ENCODE measurements at regions not wholly inside any gene's neighbourhood (a gene's known extent, or its start where the extent isn't known, plus 50 kb on each side); places are given as distances from the start of the nearest gene placed in this dataset.
"Not testable (repeated sequence)": the region's sequence is repeated elsewhere in the genome, so short reads cannot be mapped to it uniquely, and the experiment has no call there.

- CTCF ChIA-PET; H3K36me3 ChIP-seq (ENCODE audit: control insufficient read depth in 2 of 2, insufficient read depth in 1 of 2, low read length in 2 of 2); H3K9me3 ChIP-seq (ENCODE audit: control insufficient read depth, insufficient read depth, low read depth, low read length); H3K4me3 ChIP-seq (ENCODE audit: low read depth, low read length); POLR2A ChIA-PET; H3K4me1 ChIP-seq (ENCODE audit: control insufficient read depth, insufficient read depth, low read length); H3K27ac ChIP-seq (ENCODE audit: extremely low read depth, low read depth, low read length): not testable (repeated sequence)
Observed at GRCh38 chr15:30769390-30770124, 134.2 kb upstream of the FAN1 start.

GRCh38 chr15:30770759-30771158, 133.0 kb upstream of the FAN1 start:
- Histone ChIP-seq H3K4me1 (ENCODE audit: control insufficient read depth, insufficient read depth, low read length) (no peaks in the 10 kb centered on the region), H3K27ac (ENCODE audit: extremely low read depth, low read depth, low read length) (no peak overlapping the region), H3K9me3 (ENCODE audit: control insufficient read depth, insufficient read depth, low read depth, low read length) (no peaks in the 10 kb centered on the region), H3K36me3 (ENCODE audit: control insufficient read depth in 2 of 2, insufficient read depth in 1 of 2, low read length in 2 of 2) (peaks cover 0 to 4% of the 10 kb centered on the region in 2 experiments; a peak in 1 of 3 replicates), H3K4me3 (ENCODE audit: low read depth, low read length) (no peak overlapping the region)
- ChIA-PET CTCF (no interaction called here), POLR2A (no interaction called here)
- TF ChIP-seq ZNF202 (tag by site-specific recombination; IDR thresholded peaks at IDR 0.05; ENCODE audit: borderline replicate concordance) (no peak), PRDM10 (tag by site-specific recombination; IDR thresholded peaks at IDR 0.05) (no peak), MEIS1 (CRISPR knock-in tag; IDR thresholded peaks at IDR 0.05; ENCODE audit: borderline replicate concordance) (no peak), ZNF433 (tag by site-specific recombination; IDR thresholded peaks at IDR 0.05; ENCODE audit: low read depth) (no peak), SP2 (tag by site-specific recombination; IDR thresholded peaks at IDR 0.05) (no peak), ZNF362 (tag by site-specific recombination; IDR thresholded peaks at IDR 0.05) (no peak), HOXC10 (CRISPR knock-in tag; IDR thresholded peaks at IDR 0.05) (no peak), ZNF76 (tag by site-specific recombination; IDR thresholded peaks at IDR 0.05; ENCODE audit: borderline replicate concordance, low read depth) (no peak), ZNF169 (tag by site-specific recombination; IDR thresholded peaks at IDR 0.05) (no peak), ZNF341 (tag by site-specific recombination; IDR thresholded peaks at IDR 0.05; ENCODE audit: low read depth) (no peak), ZSCAN30 (tag by site-specific recombination; IDR thresholded peaks at IDR 0.05) (no peak), ZNF311 (tag by site-specific recombination; IDR thresholded peaks at IDR 0.05; ENCODE audit: borderline replicate concordance) (no peak), ZNF768 (tag by site-specific recombination; IDR thresholded peaks at IDR 0.05) (no peak), KLF16 (tag by site-specific recombination; IDR thresholded peaks at IDR 0.05) (no peak), ZNF114 (tag by site-specific recombination; IDR thresholded peaks at IDR 0.05) (no peak), ZNF830 (tag by site-specific recombination; IDR thresholded peaks at IDR 0.05; ENCODE audit: low read depth) (no peak), ZNF791 (tag by site-specific recombination; IDR thresholded peaks at IDR 0.05) (no peak), ZFP37 (tag by site-specific recombination; IDR thresholded peaks at IDR 0.05) (no peak)

- no peak for TF ChIP-seq INSM2 (tag by site-specific recombination; IDR thresholded peaks at IDR 0.05)
- no peak for TF ChIP-seq ZNF473 (tag by site-specific recombination; IDR thresholded peaks at IDR 0.05)
- no peak for TF ChIP-seq ZNF561 (tag by site-specific recombination; IDR thresholded peaks at IDR 0.05; ENCODE audit: borderline replicate concordance)
- TF ChIP-seq ZNF184 (tag by site-specific recombination; IDR thresholded peaks at IDR 0.05), result no peak
- no peak for TF ChIP-seq ZBTB7A (tag by site-specific recombination; IDR thresholded peaks at IDR 0.05; ENCODE audit: low read depth)
- H3K27ac ChIP-seq (ENCODE audit: extremely low read depth, low read depth, low read length), result no peak overlapping the region
- no peak overlapping the region for H3K4me3 ChIP-seq (ENCODE audit: low read depth, low read length)
- H3K9me3 ChIP-seq (ENCODE audit: control insufficient read depth, insufficient read depth, low read depth, low read length), result no peaks in the 10 kb centered on the region
- CTCF ChIA-PET, result interaction anchor here (0.6 kb wide), 1 partner anchor 76 kb away, joined by 4 read pairs; no protein-coding TSS in a partner anchor
- no peaks in the 10 kb centered on the region for H3K36me3 ChIP-seq (ENCODE audit: control insufficient read depth in 2 of 2, insufficient read depth in 1 of 2, low read length in 2 of 2)
- POLR2A ChIA-PET, result no interaction called here
- H3K4me1 ChIP-seq (ENCODE audit: control insufficient read depth, insufficient read depth, low read length), result no peaks in the 10 kb centered on the region
Observed at GRCh38 chr15:30783019-30783418, 120.7 kb upstream of the FAN1 start.
